ENCODE measurements at regions not wholly inside any gene's neighbourhood (a gene's known extent, or its start where the extent isn't known, plus 50 kb on each side); places are given as distances from the start of the nearest gene placed in this dataset.

DNA sequence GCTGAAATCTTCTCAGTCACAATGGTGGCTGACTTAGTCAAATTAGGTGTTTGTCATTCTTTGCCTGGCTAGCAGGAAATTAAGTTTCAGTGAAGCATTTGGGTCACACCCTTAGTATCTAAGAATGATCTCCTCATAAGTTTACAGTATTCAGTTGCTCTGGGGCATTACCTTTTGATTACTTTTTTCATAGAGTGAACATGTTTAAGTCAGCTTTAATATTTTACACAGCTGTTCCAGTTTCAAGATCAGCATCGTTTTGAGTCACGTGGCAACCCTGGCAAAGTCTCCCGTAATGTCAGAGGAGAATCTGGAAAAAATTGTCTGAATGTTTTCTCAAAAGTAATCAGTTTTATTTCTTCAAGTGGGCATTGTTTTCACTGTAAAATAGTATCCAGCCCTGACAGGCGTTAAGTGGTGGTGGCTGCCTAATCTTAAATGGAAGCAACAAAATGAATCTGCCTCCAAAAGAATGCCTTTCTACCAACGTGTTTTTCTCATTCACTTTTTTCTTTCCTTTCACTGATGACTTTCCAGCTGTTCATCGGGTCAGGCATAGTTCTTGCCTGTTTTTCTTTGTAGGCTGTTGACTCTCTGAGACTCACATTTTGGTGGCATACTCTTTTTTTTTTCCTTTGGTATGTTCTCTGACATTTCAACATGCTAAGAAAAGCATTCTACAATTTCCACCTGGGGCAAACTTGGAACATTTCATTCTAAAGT is 319.6 kb upstream of the TCF4 start:
- DNase-seq (ENCODE audit: low spot score), result no peak

DNA sequence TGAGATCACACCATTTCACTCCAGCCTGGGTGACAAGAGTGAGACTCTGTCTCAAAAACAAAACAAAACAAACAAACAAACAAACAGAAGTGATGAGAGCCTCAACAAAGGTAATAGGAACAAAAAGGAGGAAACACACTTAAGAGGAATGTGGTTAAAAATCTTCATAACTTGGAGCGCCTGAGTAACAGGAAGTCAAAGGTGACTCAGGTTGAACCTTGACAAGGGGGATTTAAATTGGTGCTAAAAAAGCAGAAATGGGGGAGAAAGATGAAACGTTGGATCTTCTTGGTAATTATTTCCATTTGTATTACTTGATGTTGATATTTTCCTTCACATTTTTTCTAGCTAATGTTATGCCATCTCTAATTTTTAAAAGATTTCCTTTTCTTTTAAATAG is 318.5 kb upstream of the TCF4 start:
- no peaks in the 10 kb centered on the region for H3K27me3 Mint-ChIP-seq (ENCODE audit: low read depth)
- TF ChIP-seq, protein P1, sequence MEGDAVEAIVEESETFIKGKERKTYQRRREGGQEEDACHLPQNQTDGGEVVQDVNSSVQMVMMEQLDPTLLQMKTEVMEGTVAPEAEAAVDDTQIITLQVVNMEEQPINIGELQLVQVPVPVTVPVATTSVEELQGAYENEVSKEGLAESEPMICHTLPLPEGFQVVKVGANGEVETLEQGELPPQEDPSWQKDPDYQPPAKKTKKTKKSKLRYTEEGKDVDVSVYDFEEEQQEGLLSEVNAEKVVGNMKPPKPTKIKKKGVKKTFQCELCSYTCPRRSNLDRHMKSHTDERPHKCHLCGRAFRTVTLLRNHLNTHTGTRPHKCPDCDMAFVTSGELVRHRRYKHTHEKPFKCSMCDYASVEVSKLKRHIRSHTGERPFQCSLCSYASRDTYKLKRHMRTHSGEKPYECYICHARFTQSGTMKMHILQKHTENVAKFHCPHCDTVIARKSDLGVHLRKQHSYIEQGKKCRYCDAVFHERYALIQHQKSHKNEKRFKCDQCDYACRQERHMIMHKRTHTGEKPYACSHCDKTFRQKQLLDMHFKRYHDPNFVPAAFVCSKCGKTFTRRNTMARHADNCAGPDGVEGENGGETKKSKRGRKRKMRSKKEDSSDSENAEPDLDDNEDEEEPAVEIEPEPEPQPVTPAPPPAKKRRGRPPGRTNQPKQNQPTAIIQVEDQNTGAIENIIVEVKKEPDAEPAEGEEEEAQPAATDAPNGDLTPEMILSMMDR (IDR thresholded peaks at IDR 0.05), result no peak

More for the DNA sequence above, 319.6 kb upstream of the TCF4 start:
- Mint-ChIP-seq H3K27ac (ENCODE audit: unreplicated experiment) (peak overlapping the region; percentile 79), H3K4me1 (ENCODE audit: low read depth) (peaks cover 31% of the 10 kb centered on the region), H3K36me3 (ENCODE audit: low read depth) (no peaks in the 10 kb centered on the region), H3K27me3 (ENCODE audit: low read depth) (no peaks in the 10 kb centered on the region), H3K9me3 (ENCODE audit: low read depth) (peaks cover 7% of the 10 kb centered on the region), H3K4me3 (ENCODE audit: unreplicated experiment) (peak overlapping the region; percentile 34)
- TF ChIP-seq, protein P1 (IDR thresholded peaks at IDR 0.05), result no peak

DNA sequence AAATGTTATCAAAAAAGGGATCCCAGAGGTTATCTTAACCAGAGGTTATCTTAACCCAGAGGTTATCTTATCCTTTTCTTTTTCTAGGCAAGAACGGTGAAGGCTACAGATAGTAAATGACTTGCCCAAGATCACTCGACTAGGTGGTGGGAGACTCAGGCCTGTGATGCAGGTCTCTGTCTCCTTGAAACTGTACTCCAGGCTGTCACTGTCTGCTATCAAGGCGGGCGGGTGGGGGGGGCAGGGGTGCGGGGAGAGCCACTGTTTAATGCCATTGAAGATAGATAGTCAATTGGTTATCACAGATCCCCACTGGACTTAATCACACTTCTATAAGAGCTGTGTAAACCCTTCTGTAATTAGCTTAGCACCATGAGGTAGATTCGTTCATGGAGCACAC is 315.9 kb upstream of the TCF4 start:
- no peaks in the 10 kb centered on the region for H3K27me3 Mint-ChIP-seq (ENCODE audit: low read depth)
- H3K4me3 Mint-ChIP-seq (ENCODE audit: unreplicated experiment), result no peak overlapping the region
- no peak for DNase-seq (ENCODE audit: low spot score)
- TF ChIP-seq, protein P1 (IDR thresholded peaks at IDR 0.05), result no peak
- peaks cover 7% of the 10 kb centered on the region for H3K9me3 Mint-ChIP-seq (ENCODE audit: low read depth)
- H3K27ac Mint-ChIP-seq (ENCODE audit: unreplicated experiment), result no peak overlapping the region
- no peaks in the 10 kb centered on the region for H3K36me3 Mint-ChIP-seq (ENCODE audit: low read depth)
- H3K4me1 Mint-ChIP-seq (ENCODE audit: low read depth), result peaks cover 55% of the 10 kb centered on the region

More for the DNA sequence above, 318.5 kb upstream of the TCF4 start:
- peaks cover 31% of the 10 kb centered on the region for H3K4me1 Mint-ChIP-seq (ENCODE audit: low read depth)
- no peaks in the 10 kb centered on the region for H3K36me3 Mint-ChIP-seq (ENCODE audit: low read depth)
- H3K27ac Mint-ChIP-seq (ENCODE audit: unreplicated experiment), result no peak overlapping the region
- peaks cover 7% of the 10 kb centered on the region for H3K9me3 Mint-ChIP-seq (ENCODE audit: low read depth)
- no peak for DNase-seq (ENCODE audit: low spot score)
- no peak overlapping the region for H3K4me3 Mint-ChIP-seq (ENCODE audit: unreplicated experiment)

DNA sequence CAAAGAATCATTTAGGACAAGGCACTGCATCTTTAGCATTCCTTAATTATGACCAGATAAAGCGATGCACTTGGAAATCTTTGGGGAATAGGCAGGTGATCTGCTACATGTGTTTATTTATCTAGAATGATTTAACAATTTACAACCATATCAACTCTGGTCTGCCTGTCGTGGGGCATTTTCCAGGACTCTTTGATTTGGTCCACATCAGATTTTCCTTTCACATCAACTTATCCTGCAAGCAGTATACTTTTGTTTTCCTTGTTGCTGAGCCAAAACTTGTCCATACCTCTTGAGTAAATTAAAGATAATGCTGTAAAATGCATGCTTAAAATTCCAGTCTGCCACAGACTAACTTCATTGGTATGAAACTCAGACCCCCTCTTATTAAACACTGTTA is 312.4 kb upstream of the TCF4 start:
- Mint-ChIP-seq H3K27ac (ENCODE audit: unreplicated experiment) (peak overlapping the region; percentile 65), H3K27me3 (ENCODE audit: low read depth) (no peaks in the 10 kb centered on the region), H3K4me3 (ENCODE audit: unreplicated experiment) (no peak overlapping the region), H3K4me1 (ENCODE audit: low read depth) (peaks cover 26% of the 10 kb centered on the region), H3K36me3 (ENCODE audit: low read depth) (no peaks in the 10 kb centered on the region), H3K9me3 (ENCODE audit: low read depth) (peaks cover 2% of the 10 kb centered on the region)
- no peak for DNase-seq (ENCODE audit: low spot score)
- TF ChIP-seq, protein P1 (IDR thresholded peaks at IDR 0.05), result no peak

DNA sequence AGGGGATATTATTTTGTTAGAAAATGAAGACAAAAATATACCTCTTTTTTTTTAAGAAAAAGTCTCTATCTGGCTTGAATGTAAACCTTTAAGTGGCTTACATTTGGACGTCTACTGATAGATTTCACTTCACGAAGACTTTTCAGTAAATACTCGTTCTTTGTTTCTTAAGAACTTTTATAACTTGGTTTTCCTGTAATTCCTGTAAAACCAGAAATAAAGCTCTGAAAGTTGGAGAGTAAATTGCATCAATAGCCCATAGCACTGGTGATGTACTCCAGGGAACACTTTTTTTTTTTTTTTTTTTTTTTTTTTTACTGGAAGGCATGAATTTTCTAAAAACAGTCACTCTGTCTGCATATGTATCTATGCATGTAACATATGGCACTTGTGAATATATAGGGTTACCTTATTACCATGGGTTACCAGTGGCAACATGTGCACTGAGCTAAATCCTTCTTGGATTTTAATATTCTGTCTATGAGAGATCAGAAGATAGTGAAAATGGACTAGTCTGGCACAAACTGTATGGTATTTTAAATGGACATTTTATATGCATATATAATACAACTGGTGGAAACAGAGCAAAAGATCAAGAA is 309.2 kb upstream of the TCF4 start:
- H3K4me1 Mint-ChIP-seq (ENCODE audit: low read depth), result peaks cover 38% of the 10 kb centered on the region
- no peak overlapping the region for H3K4me3 Mint-ChIP-seq (ENCODE audit: unreplicated experiment)
- H3K27ac Mint-ChIP-seq (ENCODE audit: unreplicated experiment), result no peak overlapping the region
- no peaks in the 10 kb centered on the region for H3K9me3 Mint-ChIP-seq (ENCODE audit: low read depth)
- TF ChIP-seq, protein P1 (IDR thresholded peaks at IDR 0.05), result no peak
- no peaks in the 10 kb centered on the region for H3K27me3 Mint-ChIP-seq (ENCODE audit: low read depth)
- no peaks in the 10 kb centered on the region for H3K36me3 Mint-ChIP-seq (ENCODE audit: low read depth)
- no peak for DNase-seq (ENCODE audit: low spot score)
